ENCODE measurements at regions not wholly inside any gene's neighbourhood (a gene's known extent, or its start where the extent isn't known, plus 50 kb on each side); places are given as distances from the start of the nearest gene placed in this dataset.

- Mint-ChIP-seq H3K9me3 (ENCODE audit: low read depth) (no peaks in the 10 kb centered on the region), H3K4me1 (ENCODE audit: low read depth) (peaks cover 5% of the 10 kb centered on the region), H3K36me3 (ENCODE audit: insufficient read depth) (no peaks in the 10 kb centered on the region), H3K27ac (no peak overlapping the region), H3K4me3 (ENCODE audit: low read depth) (no peak overlapping the region), H3K27me3 (peaks cover 12% of the 10 kb centered on the region)
- DNase-seq (ENCODE audit: low spot score, unreplicated experiment) = no peak
- no peak for TF ChIP-seq CTCF (IDR thresholded peaks at IDR 0.05; ENCODE audit: unreplicated experiment)
Observed at GRCh38 chr14:101397206-101397605, 164.1 kb upstream of the DIO3 start.

GRCh38 chr14:101398011-101398410 lies 163.3 kb upstream of the DIO3 start:
- Mint-ChIP-seq H3K9me3 (ENCODE audit: low read depth) (no peaks in the 10 kb centered on the region), H3K27ac (no peak overlapping the region), H3K36me3 (ENCODE audit: insufficient read depth) (no peaks in the 10 kb centered on the region), H3K4me1 (ENCODE audit: low read depth) (peaks cover 5% of the 10 kb centered on the region), H3K27me3 (peaks cover 12% of the 10 kb centered on the region), H3K4me3 (ENCODE audit: low read depth) (no peak overlapping the region)
- no peak for TF ChIP-seq CTCF (IDR thresholded peaks at IDR 0.05; ENCODE audit: unreplicated experiment)
- DNase-seq (ENCODE audit: low spot score, unreplicated experiment) = no peak

GRCh38 chr14:101399737-101400517 lies 161.4 kb upstream of the DIO3 start:
- Mint-ChIP-seq H3K4me3 (ENCODE audit: low read depth) (no peak overlapping the region), H3K27ac (no peak overlapping the region), H3K36me3 (ENCODE audit: insufficient read depth) (no peaks in the 10 kb centered on the region), H3K9me3 (ENCODE audit: low read depth) (no peaks in the 10 kb centered on the region), H3K27me3 (peaks cover 12% of the 10 kb centered on the region), H3K4me1 (ENCODE audit: low read depth) (peaks cover 5% of the 10 kb centered on the region)
- DNase-seq (ENCODE audit: low spot score, unreplicated experiment) = no peak
- TF ChIP-seq CTCF (IDR thresholded peaks at IDR 0.05; ENCODE audit: unreplicated experiment) = no peak

- no peak for TF ChIP-seq CTCF (IDR thresholded peaks at IDR 0.05; ENCODE audit: unreplicated experiment)
- Mint-ChIP-seq H3K27ac (no peak overlapping the region), H3K4me1 (ENCODE audit: low read depth) (peaks cover 5% of the 10 kb centered on the region), H3K9me3 (ENCODE audit: low read depth) (no peaks in the 10 kb centered on the region), H3K36me3 (ENCODE audit: insufficient read depth) (no peaks in the 10 kb centered on the region), H3K27me3 (peaks cover 12% of the 10 kb centered on the region), H3K4me3 (ENCODE audit: low read depth) (no peak overlapping the region)
- DNase-seq (ENCODE audit: low spot score, unreplicated experiment) = no peak
Observed at GRCh38 chr14:101400830-101401229, 160.5 kb upstream of the DIO3 start.

- Mint-ChIP-seq H3K9me3 (ENCODE audit: low read depth) (no peaks in the 10 kb centered on the region), H3K4me1 (ENCODE audit: low read depth) (peaks cover 5% of the 10 kb centered on the region), H3K27ac (no peak overlapping the region), H3K36me3 (ENCODE audit: insufficient read depth) (no peaks in the 10 kb centered on the region), H3K27me3 (peaks cover 20% of the 10 kb centered on the region), H3K4me3 (ENCODE audit: low read depth) (no peak overlapping the region)
- no peak for DNase-seq (ENCODE audit: low spot score, unreplicated experiment)
- TF ChIP-seq CTCF (IDR thresholded peaks at IDR 0.05; ENCODE audit: unreplicated experiment) = no peak
Observed at GRCh38 chr14:101402936-101403660, 158.2 kb upstream of the DIO3 start.

Data from progenitor cell of endocrine pancreas (in vitro differentiated cells).